GM18907 (cell line): ENCODE measurements at regions not wholly inside any gene's neighbourhood (a gene's known extent, or its start where the extent isn't known, plus 50 kb on each side); places are given as distances from the start of the nearest gene placed in this dataset.

ENCODE experiments used
- ATAC-seq: cut with Tn5 transposase; IDR thresholded peaks from one replicate; pipeline ENCODE4 v1.9.1; 2021; ENCODE audit warnings: mild to moderate bottlenecking, moderate library complexity; ENCODE audit not compliant: unreplicated experiment

GRCh38 chr5:61949054-61949678, 356.8 kb upstream of the KIF2A start:
- ATAC-seq, result no peak

DNA sequence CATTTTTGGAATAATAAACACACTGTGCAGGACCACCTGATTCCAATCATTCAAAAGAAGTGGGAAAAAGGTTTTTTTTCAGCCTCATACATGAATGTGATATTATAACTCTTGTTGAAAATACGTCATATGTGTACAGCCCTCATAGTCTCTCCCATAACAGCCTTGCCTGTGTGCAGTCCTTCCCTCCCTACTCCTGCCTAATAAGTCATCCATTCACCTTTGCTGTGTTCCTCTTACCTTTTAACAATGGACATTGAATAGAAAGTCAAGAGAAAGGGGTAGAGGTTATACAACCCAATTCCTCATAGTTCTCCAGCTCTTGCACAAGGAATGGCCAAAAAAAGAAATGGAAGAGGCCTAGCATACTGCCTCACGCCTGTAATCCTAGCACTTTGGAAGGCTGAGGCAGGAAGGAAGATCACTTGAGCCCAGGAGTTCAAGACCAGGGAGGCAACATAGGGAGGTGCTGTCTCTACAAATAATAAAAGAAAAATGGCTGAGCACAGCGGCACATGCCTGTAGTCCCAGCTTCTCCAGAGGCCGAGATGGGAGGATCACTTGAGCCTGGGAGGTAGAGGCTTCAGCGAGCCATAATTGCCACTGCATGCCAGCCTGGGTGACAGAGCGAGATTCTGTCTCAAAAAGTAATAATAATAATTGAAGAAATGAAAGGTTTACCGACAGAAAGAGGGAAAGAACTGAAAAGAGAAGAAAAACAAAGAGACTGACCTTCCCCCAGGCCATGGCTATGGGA, 356.1 kb upstream of the KIF2A start:
- ATAC-seq, result no peak

- ATAC-seq, result no peak
These were observed 354.7 kb upstream of the KIF2A start for GRCh38 chr5:61951295-61951694.

DNA sequence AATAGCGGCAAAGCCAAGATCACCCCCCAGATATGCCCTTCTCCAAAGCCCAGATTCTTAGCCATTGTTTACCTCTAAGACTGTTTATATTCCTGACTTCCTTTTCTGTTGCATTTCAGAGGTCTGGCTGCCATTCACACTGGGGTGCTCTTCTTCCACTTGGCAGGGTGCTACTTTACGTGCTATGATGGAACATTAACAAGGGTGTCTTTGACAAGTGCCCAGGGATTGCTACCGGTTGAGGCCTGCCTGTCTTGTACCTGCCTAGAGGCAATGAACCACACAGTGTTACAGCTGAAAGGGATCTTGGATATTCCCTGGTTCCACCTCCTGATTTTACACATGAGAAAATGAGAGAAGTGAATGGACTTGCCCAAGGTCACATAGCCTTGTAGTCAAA, 352.1 kb upstream of the KIF2A start:
- no peak for ATAC-seq

DNA sequence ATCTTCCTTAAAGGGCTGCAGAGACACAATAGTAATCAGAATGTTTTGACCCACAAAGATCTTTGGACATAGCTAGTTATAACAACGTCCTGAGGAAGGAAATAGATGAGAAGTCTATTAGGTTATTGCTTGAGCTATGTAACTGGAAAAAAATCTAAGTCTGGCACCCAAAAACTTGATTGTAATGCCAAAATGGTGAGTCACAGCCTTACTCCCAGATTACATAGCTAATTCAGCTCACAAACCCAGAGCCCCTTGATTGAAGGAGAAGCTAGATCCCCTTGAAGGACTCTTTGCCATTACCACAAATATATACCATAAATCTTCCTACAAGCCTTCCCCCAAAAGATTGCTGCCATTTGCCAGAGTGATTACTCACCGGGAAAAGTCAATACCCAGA, 341.8 kb upstream of the KIF2A start:
- no peak for ATAC-seq

- ATAC-seq, result no peak
These were observed 340.9 kb upstream of the KIF2A start for GRCh38 chr5:61965069-61965468.

GRCh38 chr5:61965490-61965889, 340.5 kb upstream of the KIF2A start:
- ATAC-seq, result no peak

GRCh38 chr5:61966296-61966955, 339.6 kb upstream of the KIF2A start:
- no peak for ATAC-seq

DNA sequence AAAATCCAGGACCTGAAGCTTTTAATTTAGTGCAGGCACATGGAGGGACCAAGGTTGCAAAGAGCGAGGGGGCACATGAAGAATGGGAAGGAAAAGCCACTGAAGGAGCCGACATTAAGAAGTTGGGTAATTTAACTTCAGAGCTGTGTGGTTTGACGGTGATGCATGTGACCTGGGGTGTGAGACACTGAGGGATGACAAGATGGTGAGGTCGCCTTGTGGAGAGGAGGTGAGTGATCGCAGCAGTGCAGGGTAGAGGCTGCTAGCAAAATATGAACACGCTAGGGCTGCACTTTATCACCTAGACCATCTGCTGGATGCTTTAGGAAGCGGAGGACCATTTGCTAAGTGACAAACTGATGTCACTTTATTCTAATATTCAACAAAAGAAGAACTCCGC, 339.0 kb upstream of the KIF2A start:
- ATAC-seq, result no peak

- ATAC-seq, result no peak
These were observed 338.3 kb upstream of the KIF2A start for GRCh38 chr5:61967681-61968080.

- ATAC-seq, result no peak
These were observed 336.7 kb upstream of the KIF2A start for GRCh38 chr5:61969347-61969746.

DNA sequence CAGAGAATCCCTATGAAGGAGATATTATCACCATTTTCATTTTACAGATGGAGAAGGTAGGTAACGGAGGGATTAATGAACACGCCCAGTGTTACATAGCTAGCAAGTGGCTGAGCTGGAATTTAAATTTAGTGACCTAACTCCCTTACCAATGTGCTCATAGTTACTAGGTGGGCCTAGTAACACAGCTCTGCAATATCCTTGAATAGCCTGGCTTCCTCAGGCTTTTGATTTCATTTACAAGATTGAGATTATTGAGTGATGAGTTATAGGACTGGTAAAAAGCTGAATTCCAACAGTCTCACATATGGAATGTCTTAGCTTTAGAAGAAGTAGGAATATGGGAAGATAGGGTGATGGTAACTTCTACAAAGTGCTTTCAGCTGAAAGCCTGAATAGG, 336.3 kb upstream of the KIF2A start:
- ATAC-seq, result no peak

GRCh38 chr5:61970218-61970617, 335.8 kb upstream of the KIF2A start:
- ATAC-seq, result no peak

GRCh38 chr5:61974680-61975079, 331.3 kb upstream of the KIF2A start:
- ATAC-seq, result peak; percentile 53

GRCh38 chr5:61981886-61982285, 324.1 kb upstream of the KIF2A start:
- no peak for ATAC-seq

GRCh38 chr5:61991430-61991829, 314.6 kb upstream of the KIF2A start:
- no peak for ATAC-seq

DNA sequence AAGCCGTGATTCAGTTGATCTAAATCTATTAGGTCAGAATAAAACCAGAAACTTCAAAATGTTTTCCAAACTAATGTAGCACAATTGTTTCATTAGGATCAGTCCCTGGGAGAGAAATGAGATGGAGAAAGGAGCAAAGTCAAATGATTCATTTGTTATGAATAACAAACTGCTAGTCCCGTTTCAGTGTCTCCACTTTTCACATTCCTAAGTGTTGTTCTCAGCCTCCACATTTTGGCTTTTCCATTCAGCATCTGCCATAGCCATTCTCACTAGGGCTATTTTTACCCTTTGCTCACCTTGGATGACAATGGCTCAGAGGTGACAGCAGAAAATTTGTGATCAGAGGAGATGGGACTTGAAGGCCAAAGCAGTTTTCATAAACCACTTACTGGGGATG, 314.1 kb upstream of the KIF2A start:
- ATAC-seq, result no peak

GRCh38 chr5:61993295-61993927, 312.6 kb upstream of the KIF2A start:
- ATAC-seq, result no peak

DNA sequence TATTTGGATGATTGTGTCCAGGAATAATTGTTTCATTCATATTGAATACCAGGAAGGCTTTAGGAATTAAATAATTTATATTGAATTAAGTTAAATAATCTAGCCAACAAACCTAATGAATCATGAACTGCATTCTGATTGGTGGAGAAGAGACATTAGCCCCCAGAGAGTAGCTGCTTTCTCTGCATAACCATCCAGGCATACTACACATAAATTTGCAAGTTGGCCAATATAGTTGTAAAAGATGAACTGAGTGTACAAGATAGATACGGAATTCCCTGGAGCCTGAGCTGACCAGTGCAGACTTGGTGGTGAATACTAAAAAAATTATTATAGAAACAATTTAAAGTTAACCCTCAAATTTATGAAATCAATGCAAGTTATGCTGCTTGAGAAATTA, 311.8 kb upstream of the KIF2A start:
- ATAC-seq, result no peak

DNA sequence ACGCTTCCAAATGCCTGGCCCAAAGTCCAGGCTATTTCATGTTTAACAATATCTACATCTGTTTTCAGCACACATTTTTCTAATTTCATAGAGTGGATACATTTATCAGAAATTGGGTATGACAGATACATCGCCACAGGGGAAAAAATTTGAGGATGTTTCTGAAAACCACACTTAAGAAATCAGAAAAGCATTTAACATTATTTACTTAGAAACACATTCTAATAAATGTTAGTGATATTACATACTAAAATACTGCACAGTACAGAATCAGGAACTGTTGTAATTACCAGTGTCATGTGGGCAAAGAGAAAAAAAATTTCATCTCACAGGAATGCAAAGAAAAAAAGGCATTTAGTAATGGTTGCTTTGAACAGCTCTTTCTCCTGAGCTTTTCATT, 310.5 kb upstream of the KIF2A start:
- no peak for ATAC-seq

DNA sequence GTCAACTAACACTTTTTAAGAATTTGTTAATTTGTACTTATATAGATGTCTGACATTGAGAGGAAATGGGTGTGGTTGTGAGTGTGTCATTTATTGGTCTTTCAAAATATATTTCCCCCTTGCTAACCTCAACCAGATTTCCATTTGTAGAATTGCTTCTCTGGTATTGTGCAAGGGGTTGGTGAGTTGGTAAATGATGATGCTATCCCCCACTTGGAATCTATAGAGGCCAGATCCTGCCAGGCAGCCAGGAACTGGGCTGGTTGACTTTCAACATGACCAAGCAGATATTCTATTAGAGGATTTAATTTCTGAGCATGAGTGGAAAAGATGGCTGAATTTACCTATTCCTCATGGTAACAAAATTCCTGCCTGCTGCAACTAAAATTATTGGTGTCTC, 306.6 kb upstream of the KIF2A start:
- ATAC-seq, result no peak

DNA sequence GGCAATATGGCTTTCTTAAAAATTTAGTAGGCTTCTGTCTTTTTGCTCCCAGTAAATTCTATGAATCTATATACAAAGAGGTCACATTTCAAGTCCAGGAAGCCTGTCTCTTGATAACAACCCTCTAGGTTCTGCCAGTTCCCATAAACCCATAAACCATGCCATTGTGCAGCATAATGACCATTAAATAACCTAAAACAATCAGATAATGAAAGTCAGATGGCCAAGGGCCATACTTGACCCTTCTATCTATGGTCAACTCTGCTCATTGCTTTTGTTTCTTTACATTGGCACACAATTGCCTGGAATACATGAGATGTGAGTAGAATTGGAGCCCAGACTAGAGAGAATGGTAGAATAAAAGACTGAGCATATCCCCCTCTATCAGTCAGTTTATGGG, 305.4 kb upstream of the KIF2A start:
- no peak for ATAC-seq
